ENCODE measurements at regions not wholly inside any gene's neighbourhood (a gene's known extent, or its start where the extent isn't known, plus 50 kb on each side); places are given as distances from the start of the nearest gene placed in this dataset.

GRCh38 chr18:6489977-6490376 lies 75.3 kb upstream of the L3MBTL4 start:
- no peak for TF ChIP-seq YY1 (IDR thresholded peaks at IDR 0.05; ENCODE audit: insufficient read depth, insufficient read length)
- TF ChIP-seq ZNF274 (IDR thresholded peaks at IDR 0.05; ENCODE audit: low read depth, low read length), result no peak

All from NT2/D1 (cell line).